ENCODE measurements at regions not wholly inside any gene's neighbourhood (a gene's known extent, or its start where the extent isn't known, plus 50 kb on each side); places are given as distances from the start of the nearest gene placed in this dataset.
"Not testable (repeated sequence)": the region's sequence is repeated elsewhere in the genome, so short reads cannot be mapped to it uniquely, and the experiment has no call there.

DNA sequence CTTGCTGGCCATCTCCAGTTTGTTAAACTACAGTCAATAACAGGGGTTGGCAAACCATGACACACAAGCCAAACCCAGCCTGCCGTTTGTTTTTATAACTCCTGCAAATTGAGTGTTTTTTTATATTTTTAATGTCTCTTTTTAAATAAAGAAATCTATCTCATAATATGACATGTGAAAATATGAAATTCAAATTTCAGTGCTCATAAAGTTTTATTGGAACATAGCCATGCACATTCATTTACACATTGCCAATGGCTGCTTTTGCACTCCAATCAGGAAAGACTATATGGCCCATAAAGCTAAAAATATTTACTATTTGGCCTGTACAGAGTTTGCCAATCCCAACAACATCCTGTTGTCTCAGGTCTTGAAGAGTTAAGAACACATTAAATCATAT, 129.0 kb upstream of the SRSF6 start:
- TF ChIP-seq, protein P1, sequence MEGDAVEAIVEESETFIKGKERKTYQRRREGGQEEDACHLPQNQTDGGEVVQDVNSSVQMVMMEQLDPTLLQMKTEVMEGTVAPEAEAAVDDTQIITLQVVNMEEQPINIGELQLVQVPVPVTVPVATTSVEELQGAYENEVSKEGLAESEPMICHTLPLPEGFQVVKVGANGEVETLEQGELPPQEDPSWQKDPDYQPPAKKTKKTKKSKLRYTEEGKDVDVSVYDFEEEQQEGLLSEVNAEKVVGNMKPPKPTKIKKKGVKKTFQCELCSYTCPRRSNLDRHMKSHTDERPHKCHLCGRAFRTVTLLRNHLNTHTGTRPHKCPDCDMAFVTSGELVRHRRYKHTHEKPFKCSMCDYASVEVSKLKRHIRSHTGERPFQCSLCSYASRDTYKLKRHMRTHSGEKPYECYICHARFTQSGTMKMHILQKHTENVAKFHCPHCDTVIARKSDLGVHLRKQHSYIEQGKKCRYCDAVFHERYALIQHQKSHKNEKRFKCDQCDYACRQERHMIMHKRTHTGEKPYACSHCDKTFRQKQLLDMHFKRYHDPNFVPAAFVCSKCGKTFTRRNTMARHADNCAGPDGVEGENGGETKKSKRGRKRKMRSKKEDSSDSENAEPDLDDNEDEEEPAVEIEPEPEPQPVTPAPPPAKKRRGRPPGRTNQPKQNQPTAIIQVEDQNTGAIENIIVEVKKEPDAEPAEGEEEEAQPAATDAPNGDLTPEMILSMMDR (IDR thresholded peaks at IDR 0.05; ENCODE audit: low read depth, low read length): no peak
- POLR2A ChIA-PET: no interaction called here
- no peak overlapping the region for H3K4me3 ChIP-seq (ENCODE audit: low read depth, low read length)
- no peak overlapping the region for H3K27ac ChIP-seq (ENCODE audit: low read depth, low read length)
- DNase-seq (ENCODE audit: low read depth, low spot score): no peak
- CTCF ChIA-PET: no interaction called here
- H3K9me3 ChIP-seq (ENCODE audit: control insufficient read depth, insufficient read depth, low read length): no peaks in the 10 kb centered on the region; the same call in 1 of the 2 replicates
- no peaks in the 10 kb centered on the region for H3K27me3 ChIP-seq (ENCODE audit: control insufficient read depth, insufficient read depth, low read length)

DNA sequence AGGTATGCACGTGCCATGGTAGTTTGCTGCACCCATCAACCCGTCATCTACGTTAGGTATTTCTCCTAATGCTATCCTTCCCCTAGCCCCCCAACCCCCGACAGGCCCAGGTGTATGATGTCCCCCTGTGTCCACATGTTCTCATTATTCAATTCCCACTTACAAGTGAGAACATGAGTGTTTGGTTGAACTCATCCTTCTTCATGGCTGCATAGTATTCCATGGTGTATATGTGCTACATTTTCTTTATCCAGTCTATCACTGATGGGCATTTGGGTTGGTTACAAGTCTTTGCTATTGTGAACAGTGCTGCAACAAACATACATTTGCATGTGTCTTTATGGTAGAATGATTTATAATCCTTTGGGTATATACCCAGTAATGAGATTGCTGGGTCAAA, 130.5 kb upstream of the SRSF6 start:
- H3K9me3 ChIP-seq (ENCODE audit: control insufficient read depth, insufficient read depth, low read length); H3K27ac ChIP-seq (ENCODE audit: low read depth, low read length); H3K27me3 ChIP-seq (ENCODE audit: control insufficient read depth, insufficient read depth, low read length); DNase-seq (ENCODE audit: low read depth, low spot score); CTCF ChIA-PET; POLR2A ChIA-PET; H3K4me3 ChIP-seq (ENCODE audit: low read depth, low read length): not testable (repeated sequence)

DNA sequence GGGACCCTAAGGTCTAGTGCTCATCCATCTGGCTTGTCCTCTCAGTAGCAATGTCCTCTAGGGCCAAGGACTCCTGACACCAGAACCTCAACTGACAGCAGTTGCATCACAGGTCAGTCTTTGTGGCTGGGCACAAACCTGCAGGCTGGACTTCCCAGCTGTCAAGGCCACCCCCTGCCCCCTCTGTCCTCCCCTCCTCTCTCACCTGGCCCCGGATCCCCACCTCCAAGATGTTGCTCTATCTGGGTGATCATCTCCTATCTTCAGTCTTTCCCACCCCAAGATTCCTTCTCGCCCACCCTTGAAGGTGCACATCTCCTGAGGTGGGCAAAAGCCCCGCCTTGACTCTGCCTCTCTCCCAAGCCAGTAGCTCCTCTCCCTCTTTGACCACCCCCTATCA, 131.8 kb upstream of the SRSF6 start:
- Histone ChIP-seq H3K4me3 (ENCODE audit: low read depth, low read length) (no peak overlapping the region), H3K27me3 (ENCODE audit: control insufficient read depth, insufficient read depth, low read length) (no peaks in the 10 kb centered on the region), H3K9me3 (ENCODE audit: control insufficient read depth, insufficient read depth, low read length) (no peaks in the 10 kb centered on the region), H3K27ac (ENCODE audit: low read depth, low read length) (no peak overlapping the region)
- CTCF ChIA-PET: no interaction called here
- TF ChIP-seq, protein P1 (IDR thresholded peaks at IDR 0.05; ENCODE audit: low read depth, low read length): no peak
- POLR2A ChIA-PET: no interaction called here
- DNase-seq (ENCODE audit: low read depth, low spot score): no peak

DNA sequence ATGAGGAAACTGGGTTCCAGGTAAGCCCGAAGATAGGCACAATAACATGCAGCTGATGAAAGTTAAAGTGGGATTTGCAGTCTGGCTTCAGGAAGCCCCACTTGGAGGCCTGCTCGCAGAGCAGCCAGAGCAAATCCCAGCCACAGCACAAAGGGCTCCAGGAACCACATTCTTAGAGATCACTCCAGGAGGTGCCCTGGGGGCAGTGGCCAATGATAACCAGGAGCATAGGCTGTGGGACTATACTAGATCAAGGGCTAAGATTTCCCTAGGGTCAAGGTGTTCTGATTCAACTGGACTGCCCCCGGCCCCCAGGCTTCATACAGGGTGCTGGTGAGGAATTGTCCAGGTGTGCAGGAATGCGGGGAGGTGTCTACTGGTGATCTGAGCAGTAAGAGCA, 133.9 kb upstream of the PTPRT start:
- DNase-seq (ENCODE audit: low read depth, low spot score): no peak
- no peaks in the 10 kb centered on the region for H3K27me3 ChIP-seq (ENCODE audit: control insufficient read depth, insufficient read depth, low read length)
- POLR2A ChIA-PET: no interaction called here
- H3K4me3 ChIP-seq (ENCODE audit: low read depth, low read length): no peak overlapping the region
- CTCF ChIA-PET: no interaction called here
- no peak overlapping the region for H3K27ac ChIP-seq (ENCODE audit: low read depth, low read length)
- TF ChIP-seq, protein P1 (IDR thresholded peaks at IDR 0.05; ENCODE audit: low read depth, low read length): no peak
- no peaks in the 10 kb centered on the region for H3K9me3 ChIP-seq (ENCODE audit: control insufficient read depth, insufficient read depth, low read length)

GRCh38 chr20:43322851-43323250, 133.1 kb upstream of the PTPRT start:
- POLR2A ChIA-PET: no interaction called here
- no peak for DNase-seq (ENCODE audit: low read depth, low spot score)

More at GRCh38 chr20:43322851-43323250, 133.1 kb upstream of the PTPRT start:
- TF ChIP-seq, protein P1 (IDR thresholded peaks at IDR 0.05; ENCODE audit: low read depth, low read length): no peak
- CTCF ChIA-PET: no interaction called here
- no peak overlapping the region for H3K4me3 ChIP-seq (ENCODE audit: low read depth, low read length)
- H3K27me3 ChIP-seq (ENCODE audit: control insufficient read depth, insufficient read depth, low read length): no peaks in the 10 kb centered on the region
- H3K9me3 ChIP-seq (ENCODE audit: control insufficient read depth, insufficient read depth, low read length): no peaks in the 10 kb centered on the region
- no peak overlapping the region for H3K27ac ChIP-seq (ENCODE audit: low read depth, low read length)

Data from AG04450 (cell line).